ENCODE measurements at regions not wholly inside any gene's neighbourhood (a gene's known extent, or its start where the extent isn't known, plus 50 kb on each side); places are given as distances from the start of the nearest gene placed in this dataset.

- TF ChIP-seq CTCF (IDR thresholded peaks at IDR 0.05), result no peak
- Histone ChIP-seq H3K27ac (no peak overlapping the region), H3K4me3 (no peak overlapping the region)
- peak; percentile 43 for DNase-seq (ENCODE audit: low spot score)
Measured at GRCh38 chr10:131726967-131727366, 173.8 kb upstream of the PPP2R2D start.

GRCh38 chr10:131727560-131727959 is 173.2 kb upstream of the PPP2R2D start:
- DNase-seq (ENCODE audit: low spot score), result peak; percentile 38
- no peak for TF ChIP-seq CTCF (IDR thresholded peaks at IDR 0.05)

GRCh38 chr10:131728286-131729228 is 172.3 kb upstream of the PPP2R2D start:
- Histone ChIP-seq H3K27ac (no peak overlapping the region), H3K4me3 (no peak overlapping the region)
- no peak for TF ChIP-seq CTCF (IDR thresholded peaks at IDR 0.05)
- no peak for DNase-seq (ENCODE audit: low spot score)

More at GRCh38 chr10:131727560-131727959, 173.2 kb upstream of the PPP2R2D start:
- H3K4me3 ChIP-seq, result no peak overlapping the region
- no peak overlapping the region for H3K27ac ChIP-seq

- TF ChIP-seq CTCF (IDR thresholded peaks at IDR 0.05), result no peak
- DNase-seq (ENCODE audit: low spot score), result peak; percentile 56
- H3K4me3 ChIP-seq, result no peak overlapping the region
- no peak overlapping the region for H3K27ac ChIP-seq
Measured at GRCh38 chr10:131729361-131729760, 171.4 kb upstream of the PPP2R2D start.

- Histone ChIP-seq H3K4me3 (no peak overlapping the region), H3K27ac (no peak overlapping the region)
- TF ChIP-seq CTCF (IDR thresholded peaks at IDR 0.05), result no peak
- DNase-seq (ENCODE audit: low spot score), result no peak
Measured at GRCh38 chr10:131729938-131730660, 170.7 kb upstream of the PPP2R2D start.

GRCh38 chr10:131730771-131731497 is 169.9 kb upstream of the PPP2R2D start:
- DNase-seq (ENCODE audit: low spot score), result no peak
- Histone ChIP-seq H3K27ac (no peak overlapping the region), H3K4me3 (no peak overlapping the region)
- no peak for TF ChIP-seq CTCF (IDR thresholded peaks at IDR 0.05)
